ENCODE measurements at regions not wholly inside any gene's neighbourhood (a gene's known extent, or its start where the extent isn't known, plus 50 kb on each side); places are given as distances from the start of the nearest gene placed in this dataset.

GRCh38 chr13:73687087-73687486 lies 447.1 kb downstream of the KLF12 start (continued):
- TF ChIP-seq GABPB1 (CRISPR knock-in tag; IDR thresholded peaks at IDR 0.05) (no peak), PRRX2 (CRISPR knock-in tag; IDR thresholded peaks at IDR 0.05) (no peak), CDX4 (CRISPR knock-in tag; IDR thresholded peaks at IDR 0.05; ENCODE audit: borderline replicate concordance) (no peak), E2F1 (CRISPR knock-in tag; IDR thresholded peaks at IDR 0.05) (no peak), RELA (CRISPR knock-in tag; IDR thresholded peaks at IDR 0.05; ENCODE audit: borderline replicate concordance) (no peak)

GRCh38 chr13:73684750-73685149 lies 449.5 kb downstream of the KLF12 start:
- Mint-ChIP-seq H3K4me1 (peaks cover 16% of the 10 kb centered on the region), H3K27ac (no peak overlapping the region; the same call in 1 of the 2 replicates), H3K27me3 (ENCODE audit: low read depth) (no peaks in the 10 kb centered on the region), H3K9me3 (peaks cover 6% of the 10 kb centered on the region), H3K36me3 (no peaks in the 10 kb centered on the region), H3K4me3 (no peak overlapping the region)
- ATAC-seq (peak; percentile 79), DNase-seq (ENCODE audit: low spot score) (no peak)
- ChIA-PET POLR2A (interaction anchor here (0.6 kb wide), 1 partner anchor 562 kb away, joined by 3 read pairs; no protein-coding TSS in a partner anchor), CTCF (no interaction called here)
- TF ChIP-seq ETV6 (CRISPR knock-in tag; IDR thresholded peaks at IDR 0.05) = no peak
- no peak for TF ChIP-seq CBFB (CRISPR knock-in tag; IDR thresholded peaks at IDR 0.05; ENCODE audit: low read depth)
- no peak for TF ChIP-seq ZNF281 (CRISPR knock-in tag; IDR thresholded peaks at IDR 0.05)
- TF ChIP-seq FOXK1 (CRISPR knock-in tag; IDR thresholded peaks at IDR 0.05) = no peak
- no peak for TF ChIP-seq FOXJ3 (CRISPR knock-in tag; IDR thresholded peaks at IDR 0.05; ENCODE audit: borderline replicate concordance)

- H3K27ac Mint-ChIP-seq = 0 out of 2 replicates have a peak overlapping the region, but pooled peaks have one; percentile 38
- ChIA-PET CTCF (no interaction called here), POLR2A (interaction anchor here (0.6 to 0.7 kb wide), 2 partner anchors 184 to 562 kb away, joined by 3 to 4 read pairs; no protein-coding TSS in a partner anchor)
- no peaks in the 10 kb centered on the region for H3K27me3 Mint-ChIP-seq (ENCODE audit: low read depth)
- DNase-seq (ENCODE audit: low spot score) = no peak
- H3K4me1 Mint-ChIP-seq = peaks cover 16% of the 10 kb centered on the region
- H3K4me3 Mint-ChIP-seq = no peak overlapping the region
- no peak for TF ChIP-seq ZMAT4 (CRISPR knock-in tag; IDR thresholded peaks at IDR 0.05)
- TF ChIP-seq GTF2I (CRISPR knock-in tag; conservative IDR thresholded peaks at IDR 0.05) = no peak
- TF ChIP-seq ZNF423 (CRISPR knock-in tag; IDR thresholded peaks at IDR 0.05) = no peak
- TF ChIP-seq ELF4 (CRISPR knock-in tag; IDR thresholded peaks at IDR 0.05; ENCODE audit: low read depth) = no peak
- TF ChIP-seq SOX15 (CRISPR knock-in tag; IDR thresholded peaks at IDR 0.05) = no peak
- TF ChIP-seq E2F5 (CRISPR knock-in tag; IDR thresholded peaks at IDR 0.05) = no peak
- no peak for TF ChIP-seq TP53 (CRISPR knock-in tag; IDR thresholded peaks at IDR 0.05)
- no peak for TF ChIP-seq GRHL2 (CRISPR knock-in tag; IDR thresholded peaks at IDR 0.05; ENCODE audit: insufficient replicate concordance, severe bottlenecking)
- TF ChIP-seq SP1 (CRISPR knock-in tag; conservative IDR thresholded peaks at IDR 0.05) = no peak
- no peak for TF ChIP-seq ZNF121 (CRISPR knock-in tag; IDR thresholded peaks at IDR 0.05)
- TF ChIP-seq GABPB1 (CRISPR knock-in tag; IDR thresholded peaks at IDR 0.05) = no peak
- no peak for TF ChIP-seq JUN (CRISPR knock-in tag; IDR thresholded peaks at IDR 0.05)
- TF ChIP-seq E2F4 (CRISPR knock-in tag; IDR thresholded peaks at IDR 0.05; ENCODE audit: borderline replicate concordance, low read depth) = no peak
- TF ChIP-seq CREM (CRISPR knock-in tag; IDR thresholded peaks at IDR 0.05) = no peak
- no peak for TF ChIP-seq ZNF396 (CRISPR knock-in tag; IDR thresholded peaks at IDR 0.05; ENCODE audit: borderline replicate concordance)
- no peak for TF ChIP-seq NFE2L1 (CRISPR knock-in tag; IDR thresholded peaks at IDR 0.05)
- peaks cover 6% of the 10 kb centered on the region for H3K9me3 Mint-ChIP-seq
- no peaks in the 10 kb centered on the region for H3K36me3 Mint-ChIP-seq
- no peak for ATAC-seq
Measured at GRCh38 chr13:73684286-73684685, 449.9 kb downstream of the KLF12 start.

All from WTC11 (cell line).